Stimulated activated CD4-positive, alpha-beta T cell treated with anti-CD3 and anti-CD28 coated beads, Interleukin-1b, Interleukin-23, amount 100 ng/mL, for 24 hours (primary cell): ENCODE measurements at regions not wholly inside any gene's neighbourhood (a gene's known extent, or its start where the extent isn't known, plus 50 kb on each side); places are given as distances from the start of the nearest gene placed in this dataset.

Experiments used
- DNase-seq, 4 experiments: peaks; one replicate each; pipeline ENCODE4 v3.0.0-alpha.2; 2020; ENCODE audit warnings: low read depth in 4 of 4, low spot score in 1 of 4

DNA sequence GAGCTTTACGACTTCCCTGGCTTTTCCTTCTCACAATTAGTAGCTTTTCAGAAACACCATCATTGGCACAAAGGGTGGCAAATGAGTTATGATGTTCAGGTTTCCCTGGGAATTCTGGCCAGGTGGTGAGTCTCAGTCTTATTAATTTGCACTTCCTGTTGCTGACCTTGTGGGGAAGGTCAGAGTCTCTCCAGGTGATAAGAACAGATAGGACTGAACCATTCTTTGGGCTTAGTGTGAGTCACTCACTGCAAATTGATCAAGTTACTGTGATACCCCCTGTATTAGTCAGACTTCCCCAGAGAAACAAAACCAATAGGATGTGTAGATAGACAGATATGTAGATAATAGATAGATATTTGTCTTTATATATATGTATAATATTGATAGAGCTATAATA, 53.8 kb upstream of the RANBP3L start:
- DNase-seq = no peak

DNA sequence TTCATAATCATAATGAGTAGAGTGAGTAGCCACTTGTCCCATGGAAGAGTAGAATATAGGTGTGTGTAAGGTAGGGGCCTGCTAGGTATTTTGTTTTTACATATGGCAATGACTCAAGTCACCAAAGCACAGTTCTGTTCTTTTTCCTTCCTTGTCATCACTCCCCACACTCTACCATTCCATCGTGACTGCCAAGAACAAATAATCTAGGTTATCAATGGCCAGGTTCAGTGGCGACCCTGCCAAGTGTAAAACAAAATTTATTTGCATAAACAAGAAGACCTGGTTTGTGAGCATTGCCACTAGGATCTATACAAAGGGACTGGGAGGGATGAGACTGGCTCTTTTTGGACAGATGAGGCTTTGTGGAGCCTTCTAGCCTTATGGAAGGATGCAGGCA, 55.2 kb upstream of the RANBP3L start:
- DNase-seq = no peak

DNA sequence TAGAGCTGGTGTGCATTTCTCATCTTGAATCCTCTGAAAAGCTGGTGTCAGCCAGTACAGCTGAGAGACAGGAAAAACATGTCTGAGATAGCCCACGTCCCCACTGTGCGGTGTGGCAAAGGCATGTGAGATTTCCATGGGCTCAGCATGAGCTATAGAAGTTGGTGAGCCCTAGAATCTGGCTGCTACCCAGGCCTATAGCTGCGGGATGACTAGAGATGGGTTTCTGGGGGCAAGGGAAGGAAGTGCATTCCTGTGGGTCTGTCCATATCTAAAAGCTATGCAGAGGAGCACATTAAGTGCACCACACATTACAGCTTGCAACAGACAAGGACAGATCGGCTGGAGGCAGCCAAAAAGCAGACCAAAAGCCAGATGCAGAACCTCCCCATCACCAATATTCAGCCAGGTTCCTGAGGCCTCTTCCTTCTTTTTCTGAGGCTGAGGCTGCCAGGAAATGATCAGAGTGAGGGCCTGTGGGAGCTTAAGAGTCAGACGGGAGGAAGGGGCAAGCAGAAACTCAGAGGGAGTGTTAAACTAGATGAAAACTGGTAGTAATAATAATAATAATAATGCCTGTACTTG, 55.8 kb upstream of the RANBP3L start:
- no peak for DNase-seq

DNA sequence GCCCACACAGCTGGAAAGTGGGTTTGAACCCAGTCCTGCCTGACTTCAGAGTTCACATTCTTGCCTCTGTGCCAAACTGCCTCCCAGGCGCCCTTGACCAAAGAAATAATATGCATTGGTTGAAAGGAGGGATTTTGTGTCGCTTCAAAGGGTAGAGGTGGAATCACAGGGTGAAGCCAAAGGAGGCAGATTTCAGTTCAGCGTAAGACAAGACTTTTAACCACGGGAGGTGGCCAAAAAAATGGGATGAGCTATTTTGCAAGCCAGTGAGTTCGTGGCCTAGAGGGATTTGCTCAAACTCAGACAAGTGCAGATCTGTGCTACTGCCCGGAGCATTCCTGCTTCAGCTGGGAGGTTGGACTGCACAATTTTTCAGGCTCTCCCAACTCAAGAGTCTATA, 57.6 kb upstream of the RANBP3L start:
- DNase-seq = no peak

DNA sequence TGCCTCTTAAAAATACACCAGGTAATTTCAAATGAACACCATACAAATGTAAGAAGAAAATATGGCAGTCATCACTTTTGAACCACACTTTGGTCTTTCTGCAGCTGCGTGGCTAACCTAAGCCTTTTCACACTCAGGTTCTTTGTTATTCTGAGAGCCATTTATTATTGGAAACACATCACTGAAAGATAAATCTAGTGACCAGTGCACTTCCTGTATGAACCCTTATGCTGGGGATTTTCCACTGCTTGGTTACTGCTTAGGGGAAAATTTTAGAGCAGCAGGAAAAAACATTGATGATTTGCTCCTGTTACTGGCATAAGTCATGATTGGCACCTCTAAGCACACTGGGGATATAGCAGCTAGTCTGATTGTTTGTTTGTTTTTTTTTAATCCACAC, 58.6 kb upstream of the RANBP3L start:
- DNase-seq = no peak

DNA sequence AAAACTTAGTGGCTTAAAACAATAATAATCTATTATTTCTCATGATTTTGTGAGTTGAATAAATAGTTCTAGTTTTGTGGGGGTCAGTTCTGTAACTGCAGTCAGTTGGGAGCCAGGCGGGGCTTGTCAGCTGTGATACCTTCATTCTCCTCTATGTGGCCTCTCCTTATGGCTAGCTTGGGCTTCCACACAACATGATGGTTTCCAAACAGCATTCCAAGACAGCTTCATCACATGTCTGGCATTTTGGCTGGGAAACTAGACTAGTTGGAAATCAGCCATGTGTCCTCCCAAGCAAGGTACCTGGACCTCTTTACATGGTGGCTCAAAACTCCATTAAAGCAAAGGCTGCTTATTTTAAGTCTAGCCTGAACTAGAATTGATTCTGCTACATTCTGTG, 61.4 kb upstream of the RANBP3L start:
- DNase-seq = no peak

DNA sequence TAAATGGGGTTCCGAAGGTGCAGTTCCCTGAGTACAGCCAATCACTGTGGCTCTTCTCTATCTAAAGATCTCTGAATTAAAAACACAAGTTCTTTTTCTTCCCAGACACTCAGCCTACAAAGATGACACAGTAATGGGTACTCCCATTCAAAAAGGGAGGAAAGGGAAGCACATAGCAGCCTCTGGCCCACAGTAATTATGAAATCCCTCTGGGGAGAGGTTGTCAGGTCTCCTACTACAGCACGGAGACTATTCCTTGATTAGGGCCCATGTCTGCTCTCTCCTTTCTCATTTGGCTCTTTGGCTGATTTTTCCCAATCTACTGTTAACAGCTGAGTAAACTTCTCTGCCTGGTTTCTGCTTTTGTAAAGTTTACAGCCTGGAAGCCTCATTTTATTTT, 62.0 kb upstream of the RANBP3L start:
- no peak for DNase-seq

DNA sequence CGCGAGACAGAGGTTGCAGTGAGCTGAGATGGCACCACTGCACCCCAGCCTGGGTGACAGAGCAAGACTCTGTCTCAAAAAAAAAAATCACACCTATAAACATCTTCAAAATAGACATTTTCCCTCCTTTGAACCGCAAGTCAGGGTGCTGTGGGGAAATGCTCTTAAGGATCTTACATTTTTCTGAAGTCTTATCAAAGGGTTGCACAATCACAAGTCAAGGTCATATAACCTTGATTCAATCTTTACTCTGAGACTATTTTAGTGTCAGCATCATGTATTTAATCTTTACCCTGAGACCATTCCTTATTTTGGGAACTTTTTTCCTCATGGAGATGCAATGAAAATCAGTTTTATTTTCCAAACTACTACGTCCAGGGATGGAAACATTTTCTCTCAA, 62.8 kb upstream of the RANBP3L start:
- no peak for DNase-seq

DNA sequence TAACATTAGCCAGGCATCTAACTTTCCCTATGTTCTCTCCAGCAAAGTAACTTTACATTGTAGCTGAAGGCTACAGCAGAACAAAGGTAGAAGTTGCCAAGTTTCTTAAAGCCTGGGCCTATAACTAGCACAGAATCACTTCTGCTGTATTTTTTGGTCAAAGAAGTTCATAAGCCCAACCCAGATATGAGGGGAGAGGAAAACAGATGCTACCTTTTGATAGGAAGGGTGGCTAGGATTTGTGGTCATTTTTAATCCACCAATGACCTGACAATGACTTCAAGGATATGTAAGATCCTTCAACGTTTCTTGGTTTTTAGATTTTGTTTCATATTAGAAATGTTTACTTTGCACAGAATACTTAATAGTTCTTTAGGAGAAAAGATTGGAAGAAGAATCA, 64.2 kb upstream of the RANBP3L start:
- DNase-seq = no peak

DNA sequence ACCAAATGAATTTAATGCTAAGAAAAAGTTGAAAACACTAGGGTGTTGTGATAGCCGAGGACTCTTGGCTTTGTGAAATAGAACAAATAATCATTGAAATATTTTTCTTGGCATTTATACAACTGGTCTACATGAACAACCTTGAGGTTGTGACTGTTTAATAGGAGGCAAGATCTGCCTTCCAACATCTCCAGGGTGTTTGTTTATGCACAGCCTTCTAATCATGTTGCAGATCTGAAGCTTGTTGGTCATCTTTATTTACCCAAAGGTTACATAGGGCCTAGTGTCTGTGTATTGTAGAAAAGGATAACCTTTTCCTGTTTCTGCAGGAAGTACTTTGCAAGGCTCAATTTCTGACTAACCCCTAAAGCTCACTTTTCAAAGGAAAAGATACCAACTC, 65.2 kb upstream of the RANBP3L start:
- no peak for DNase-seq

DNA sequence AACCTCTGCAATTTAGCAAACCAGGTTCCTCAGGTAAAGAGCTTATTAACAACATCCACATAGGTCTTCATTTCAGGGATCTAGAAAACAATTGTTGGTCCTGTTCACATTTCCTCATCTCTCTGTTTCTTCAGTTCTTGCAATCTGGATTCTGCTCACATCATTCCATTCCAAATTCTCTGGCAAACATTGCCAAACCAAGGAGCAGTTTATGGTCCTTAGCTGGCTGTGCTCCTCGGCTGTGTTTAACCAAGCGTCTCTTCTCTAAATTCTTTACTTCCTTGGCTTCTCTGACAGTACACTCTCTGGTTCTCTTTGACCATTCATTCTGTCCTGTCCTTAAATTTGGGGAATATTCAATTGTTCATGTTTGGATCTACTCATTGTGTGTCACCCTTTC, 65.8 kb upstream of the RANBP3L start:
- DNase-seq = no peak

DNA sequence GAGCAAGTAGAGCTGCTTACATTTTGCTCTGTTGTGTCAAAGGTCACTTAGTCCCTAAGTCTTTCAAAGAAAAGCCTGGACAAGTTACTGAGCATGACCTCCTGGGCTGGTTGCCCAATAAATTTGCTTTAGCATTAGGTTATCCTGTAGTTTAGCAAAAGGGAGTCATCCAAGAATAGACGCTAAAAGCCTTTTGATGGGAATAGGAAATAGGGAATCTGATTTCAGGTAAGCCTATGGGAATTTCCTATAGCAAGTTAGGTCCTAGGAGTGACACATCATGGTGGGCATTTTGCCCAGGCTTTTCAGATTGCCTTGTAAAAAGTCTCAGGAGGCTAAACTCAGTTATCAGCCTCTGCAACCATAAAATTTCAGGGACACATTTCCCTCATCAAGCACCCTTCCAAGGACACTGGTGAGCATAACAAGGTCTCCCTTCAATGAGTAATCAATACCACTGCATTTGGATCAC, 67.6 kb upstream of the RANBP3L start:
- DNase-seq = no peak

DNA sequence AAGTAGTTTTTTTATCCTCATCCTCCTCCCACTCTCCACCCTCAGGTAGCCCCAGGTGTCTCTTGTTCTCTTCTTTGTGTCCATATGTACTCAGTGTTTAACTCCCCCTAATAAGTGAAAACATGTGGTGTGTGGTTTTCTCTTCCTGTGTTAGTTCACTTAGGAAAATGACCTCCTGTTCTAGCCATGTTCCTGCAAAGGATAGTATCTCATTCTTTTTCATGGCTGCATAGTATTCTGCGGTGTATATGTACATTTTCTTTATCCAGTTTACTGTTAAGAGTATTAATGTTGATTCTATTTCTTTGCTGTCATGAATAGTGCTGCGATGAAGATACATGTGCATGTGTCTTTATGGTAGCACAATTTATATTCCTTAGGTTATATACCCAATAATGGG, 68.4 kb upstream of the RANBP3L start:
- DNase-seq = no peak

DNA sequence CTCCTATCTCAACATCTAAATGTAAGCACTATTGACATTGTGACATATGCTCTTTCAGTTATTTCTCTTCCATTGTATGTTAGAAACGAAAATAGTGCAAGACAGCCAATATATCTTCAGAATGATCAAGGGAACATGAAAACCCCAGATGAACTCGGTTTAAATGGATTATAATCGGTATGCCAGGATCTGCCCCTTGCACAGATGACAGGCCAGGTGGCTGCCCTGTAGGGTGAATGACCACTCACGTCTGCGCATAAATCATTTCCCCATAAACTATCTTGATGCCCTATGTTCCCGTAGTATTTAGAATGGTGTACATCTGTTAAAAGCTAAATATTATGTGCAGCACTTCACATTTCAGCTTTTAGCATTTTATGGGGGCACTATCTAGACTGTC, 69.7 kb upstream of the RANBP3L start:
- DNase-seq = no peak

DNA sequence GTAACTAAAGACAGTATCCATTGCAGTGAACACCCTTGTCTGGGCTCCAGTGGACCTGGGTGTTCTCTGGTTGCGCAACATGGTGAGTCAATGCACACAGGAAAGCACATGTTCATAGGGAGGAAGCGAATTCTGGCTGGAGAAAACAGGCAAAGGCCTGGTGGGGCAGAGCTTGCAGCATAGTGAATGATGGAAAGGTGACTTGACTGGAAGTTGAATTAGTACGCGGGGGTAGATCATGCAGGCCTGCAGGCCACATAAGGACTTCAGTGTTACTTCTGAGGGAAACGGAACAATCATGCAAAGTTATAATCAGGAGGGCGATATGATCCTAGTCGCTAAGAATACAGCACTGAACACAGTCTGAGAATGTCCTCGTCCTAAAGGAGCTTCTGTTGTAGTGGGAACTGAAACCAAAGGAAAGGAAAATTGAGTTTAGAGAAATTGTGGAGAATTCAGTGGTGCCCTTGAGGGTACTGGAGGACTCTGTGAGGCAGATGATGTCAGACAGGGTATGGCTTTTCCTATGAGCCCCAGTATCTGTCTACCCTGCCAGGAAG, 71.9 kb upstream of the RANBP3L start:
- no peak for DNase-seq

DNA sequence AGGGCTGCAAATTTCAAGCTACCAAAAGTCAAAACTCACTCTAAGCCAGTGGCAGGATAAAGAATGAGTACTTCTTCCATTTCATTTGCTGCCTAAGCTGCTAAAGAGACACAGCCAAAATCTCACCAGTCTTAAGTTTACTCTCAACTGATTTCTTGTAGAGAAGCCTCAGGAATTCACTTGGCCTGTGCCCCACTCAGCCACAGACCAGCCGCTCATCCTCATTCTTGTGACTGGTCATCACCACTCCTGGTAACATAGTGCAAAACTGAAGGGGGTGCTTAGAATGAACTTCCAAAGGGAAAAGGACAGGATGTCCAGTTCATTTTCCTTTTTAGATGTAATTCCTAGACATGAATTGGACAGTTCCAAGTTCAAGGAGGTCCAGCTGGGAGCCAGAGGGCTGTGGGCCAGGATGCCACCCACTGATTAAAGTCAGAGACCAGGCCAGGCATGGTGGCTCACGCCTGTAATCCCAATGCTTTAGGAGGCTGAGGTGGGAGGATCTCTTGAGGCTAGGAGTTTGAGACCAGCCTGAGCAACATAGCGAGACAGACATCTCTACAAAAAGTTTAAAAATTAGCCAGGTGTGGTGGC, 72.7 kb upstream of the RANBP3L start:
- no peak for DNase-seq

DNA sequence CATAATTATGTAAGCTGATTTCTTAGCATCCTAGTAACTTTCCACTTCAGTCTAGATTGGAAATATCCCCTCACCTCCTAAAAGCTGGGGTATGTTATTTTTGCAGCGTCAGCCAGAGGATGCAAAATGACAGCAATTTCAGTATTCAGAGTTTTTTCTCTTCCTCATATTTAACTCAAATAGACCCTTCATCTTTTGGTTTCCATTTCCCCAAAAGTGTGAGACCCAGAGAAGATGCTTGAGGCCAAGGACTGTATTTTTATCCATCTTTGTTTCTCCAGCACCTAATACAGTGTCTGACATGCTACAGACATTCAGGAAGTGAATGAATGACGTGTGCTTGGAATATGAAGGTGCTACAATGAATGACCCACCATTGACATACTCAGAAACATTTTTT, 75.5 kb upstream of the RANBP3L start:
- DNase-seq = no peak

DNA sequence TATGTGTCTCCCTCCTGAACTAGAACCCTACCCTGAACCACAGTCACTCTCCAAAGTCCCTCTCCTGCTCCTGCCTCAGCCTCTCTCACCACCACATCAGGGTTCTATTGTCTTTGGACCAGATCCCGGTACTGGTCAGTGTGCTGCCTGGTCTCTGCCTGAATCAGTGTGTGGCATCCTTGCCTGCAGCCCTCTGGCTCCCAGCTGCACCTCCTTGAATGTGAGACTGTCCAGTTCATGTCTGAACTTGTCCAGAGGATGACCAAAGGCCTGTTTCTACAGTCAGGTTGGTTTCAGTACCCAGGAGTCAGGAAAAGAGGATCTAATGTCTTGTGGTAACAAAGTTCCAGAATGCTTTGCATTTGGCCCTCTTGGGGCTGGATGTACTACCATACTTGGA, 76.8 kb upstream of the RANBP3L start:
- DNase-seq = no peak

DNA sequence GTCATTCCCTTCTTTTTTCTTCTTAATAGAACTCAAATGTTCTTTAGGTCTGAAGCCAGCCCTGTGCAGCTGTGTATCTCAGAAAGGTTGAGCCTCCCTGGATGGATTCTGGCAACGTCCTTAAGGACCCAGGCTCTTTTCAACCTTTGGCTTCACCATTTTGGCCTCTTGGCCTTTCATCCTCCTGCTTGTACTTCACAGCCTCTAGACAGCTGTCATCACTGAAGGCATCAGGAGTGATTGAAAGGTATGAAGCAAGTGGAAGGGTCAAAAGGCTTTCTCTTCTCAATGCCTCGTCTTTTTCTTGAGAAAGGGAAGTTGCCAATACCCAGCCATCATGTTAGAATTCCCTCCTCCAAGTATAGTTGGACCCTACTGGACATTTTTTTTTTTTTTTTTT, 81.2 kb upstream of the RANBP3L start:
- DNase-seq = no peak

DNA sequence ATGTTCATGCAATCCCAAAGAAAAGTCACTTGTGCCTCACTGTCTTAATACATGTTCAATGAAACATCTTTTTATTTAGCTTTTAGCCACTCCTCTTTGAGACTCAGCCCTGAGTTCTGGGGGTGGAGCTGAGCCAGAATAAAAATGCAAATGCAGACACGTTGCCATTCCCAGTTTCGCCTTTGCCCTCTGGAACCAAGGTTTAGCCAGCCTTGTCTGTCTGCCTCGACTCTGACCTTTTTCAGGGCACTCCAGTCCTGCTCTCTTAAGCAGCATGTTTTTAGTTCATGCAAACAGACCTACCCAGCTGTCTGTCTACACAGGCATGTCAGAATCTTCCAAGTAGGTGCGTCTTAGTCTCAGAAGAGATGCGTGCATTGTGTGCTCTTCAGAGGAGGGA, 82.2 kb upstream of the RANBP3L start:
- no peak for DNase-seq

DNA sequence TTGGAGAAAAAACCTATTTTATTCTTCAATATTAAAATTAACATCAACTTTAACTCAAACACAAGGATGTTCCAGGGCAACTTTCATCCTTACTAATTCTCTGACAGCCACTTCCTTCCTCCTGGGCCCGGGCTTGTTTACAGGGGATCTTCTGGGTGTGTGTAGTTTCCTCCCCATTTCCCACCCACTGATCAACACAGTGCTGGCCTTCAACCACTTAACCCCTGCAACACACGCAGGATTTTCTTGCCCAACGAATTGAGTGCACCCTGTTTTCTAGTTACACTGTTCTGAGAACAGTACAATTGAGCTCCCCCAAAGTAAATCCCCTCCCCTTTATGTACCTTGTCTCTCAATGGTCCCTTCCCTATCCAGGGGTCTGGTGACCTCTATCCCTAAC, 83.1 kb upstream of the RANBP3L start:
- no peak for DNase-seq

DNA sequence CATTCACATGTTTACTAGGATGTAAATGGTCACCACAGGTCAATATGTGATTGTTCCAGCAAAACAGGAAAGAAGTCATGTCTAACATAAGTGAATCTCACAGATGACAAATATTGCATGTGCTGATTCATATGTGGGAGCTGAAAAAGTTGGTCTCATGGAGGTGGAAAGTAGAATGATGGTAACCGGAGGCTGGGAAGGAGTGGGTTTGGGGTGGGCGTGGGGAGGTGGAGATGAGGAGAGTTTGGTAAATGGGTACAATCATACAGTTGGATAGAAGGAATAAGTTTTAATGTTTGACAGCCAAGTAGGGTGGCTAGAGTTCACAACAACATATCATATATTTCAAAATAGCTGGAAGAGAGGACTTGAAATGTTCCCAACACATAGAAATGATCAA, 83.8 kb upstream of the RANBP3L start:
- DNase-seq = no peak

DNA sequence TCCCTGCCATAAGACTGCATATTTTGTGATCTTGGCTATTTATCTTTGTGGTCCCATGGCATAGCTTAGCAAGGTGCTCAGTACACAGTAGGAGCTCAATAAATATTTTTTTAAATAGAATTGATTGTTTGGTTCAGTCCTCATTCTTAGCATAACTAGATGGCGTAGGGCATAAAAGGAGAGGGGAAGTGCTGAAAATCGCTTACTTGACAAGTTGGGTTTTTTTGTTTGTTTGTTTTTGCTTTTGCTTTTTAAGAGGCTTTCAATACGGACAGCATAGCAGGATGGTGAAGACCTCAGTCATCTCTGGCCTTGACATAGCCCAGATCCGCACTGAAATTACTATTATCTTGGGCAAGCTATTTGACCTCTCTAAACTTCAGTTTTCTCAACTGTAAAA, 86.6 kb upstream of the RANBP3L start:
- DNase-seq = no peak
